Left ventricle myocardium superior (tissue), 1 donor: ENCODE measurements at regions not wholly inside any gene's neighbourhood (a gene's known extent, or its start where the extent isn't known, plus 50 kb on each side); places are given as distances from the start of the nearest gene placed in this dataset.

Experiments
- ATAC-seq: fragments of 200-7000 bp; cut with Tn5 transposase; one replicate; pipeline ENCODE4 v1.9.1; 2020; ENCODE audit warnings: mild to moderate bottlenecking, moderate library complexity
- DNase-seq: peaks from one replicate; pipeline ENCODE4 v3.0.0-alpha.2; 2020
- intact Hi-C: fragments of 100-400 bp; cut with micrococcal nuclease; formaldehyde crosslinking; loops from one replicate; pipeline ENCODE4 v1.11.0; 2022
- donor health status: DM: no; HTN: yes; CAD: no; lungs with severe emphysema.

- ATAC-seq (no peak), DNase-seq (peak; percentile 58)
- intact Hi-C loops = no loop called here
These were observed 185.4 kb upstream of the NCKAP5 start for GRCh38 chr2:133753665-133754064.

- ATAC-seq (peak; percentile 91), DNase-seq (no peak)
- intact Hi-C loops = no loop called here
These were observed 187.4 kb upstream of the NCKAP5 start for GRCh38 chr2:133755480-133756300.

- peak; percentile 10 for ATAC-seq
- DNase-seq = no peak
- intact Hi-C loops = no loop called here
These were observed 188.6 kb upstream of the NCKAP5 start for GRCh38 chr2:133756833-133757232.

GRCh38 chr2:133760376-133760775, 192.1 kb upstream of the NCKAP5 start:
- intact Hi-C loops = no loop called here
- DNase-seq (no peak), ATAC-seq (no peak)

GRCh38 chr2:133765658-133766057, 197.4 kb upstream of the NCKAP5 start:
- peak; percentile 96 for ATAC-seq
- intact Hi-C loops = no loop called here

GRCh38 chr2:133766164-133766832, 198.0 kb upstream of the NCKAP5 start:
- intact Hi-C loops = no loop called here
- no peak for DNase-seq
- ATAC-seq = peak; percentile 68

More at GRCh38 chr2:133765658-133766057, 197.4 kb upstream of the NCKAP5 start:
- no peak for DNase-seq

- intact Hi-C loops = no loop called here
- ATAC-seq = peak; percentile 66
- DNase-seq = peak; percentile 89
These were observed 200.0 kb upstream of the NCKAP5 start for GRCh38 chr2:133768256-133768655.

GRCh38 chr2:133768658-133769435, 200.6 kb upstream of the NCKAP5 start:
- intact Hi-C loops = no loop called here
- ATAC-seq = peak; percentile 21
- DNase-seq = no peak

GRCh38 chr2:133773854-133774653, 205.8 kb upstream of the NCKAP5 start:
- ATAC-seq (peak; percentile 92), DNase-seq (no peak)
- intact Hi-C loops = loop anchor here (5.0 kb wide), 1 partner anchor 207 kb away; the partner anchor contains the start of gene NCKAP5

GRCh38 chr2:133774654-133775015, 206.4 kb upstream of the NCKAP5 start:
- DNase-seq (peak; percentile 67), ATAC-seq (peak; percentile 72)
- intact Hi-C loops = loop anchor here (5.0 kb wide), 1 partner anchor 207 kb away; the partner anchor contains the start of gene NCKAP5

GRCh38 chr2:133776936-133777573, 208.8 kb upstream of the NCKAP5 start:
- intact Hi-C loops = no loop called here
- DNase-seq (no peak), ATAC-seq (no peak)

GRCh38 chr2:133777574-133777960, 209.3 kb upstream of the NCKAP5 start:
- intact Hi-C loops = no loop called here
- DNase-seq = peak; percentile 35
- ATAC-seq = peak; percentile 52

GRCh38 chr2:133780099-133780996, 212.1 kb upstream of the NCKAP5 start:
- intact Hi-C loops = no loop called here
- DNase-seq (no peak), ATAC-seq (peak; percentile 71)

GRCh38 chr2:133780997-133781513, 212.8 kb upstream of the NCKAP5 start:
- intact Hi-C loops = no loop called here
- ATAC-seq (no peak), DNase-seq (no peak)

GRCh38 chr2:133787207-133787606, 218.9 kb upstream of the NCKAP5 start:
- ATAC-seq (no peak), DNase-seq (no peak)
- intact Hi-C loops = no loop called here

- ATAC-seq (no peak), DNase-seq (no peak)
- intact Hi-C loops = no loop called here
These were observed 219.4 kb upstream of the NCKAP5 start for GRCh38 chr2:133787651-133788050.

GRCh38 chr2:133788386-133788785, 220.1 kb upstream of the NCKAP5 start:
- intact Hi-C loops = no loop called here
- DNase-seq (no peak), ATAC-seq (no peak)
